Iris pigment epithelial cell (primary cell): ENCODE measurements at regions not wholly inside any gene's neighbourhood (a gene's known extent, or its start where the extent isn't known, plus 50 kb on each side); places are given as distances from the start of the nearest gene placed in this dataset.

Source experiments
- DNase-seq: peaks from one replicate; pipeline ENCODE4 v3.0.0-alpha.2; 2011; ENCODE audit warnings: low read depth

DNA sequence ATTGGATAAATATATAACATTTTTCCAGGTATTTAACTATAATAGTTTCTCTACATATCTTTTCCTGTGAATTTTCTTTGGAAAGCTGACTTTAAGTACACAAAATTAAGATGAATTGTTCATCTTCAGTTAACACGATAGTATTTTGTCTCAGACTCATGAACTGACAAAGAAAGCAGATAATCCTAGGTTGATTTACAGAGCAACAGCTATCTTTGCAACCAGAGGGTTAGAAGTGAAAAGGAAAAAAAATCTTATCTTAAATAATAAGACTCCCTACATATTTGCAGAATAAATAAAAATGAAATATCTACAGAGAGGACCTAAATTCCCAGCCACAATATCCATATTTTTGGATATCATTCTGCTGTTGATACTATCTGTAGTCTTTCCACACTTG, 350.2 kb upstream of the GRM7 start:
- DNase-seq = no peak

DNA sequence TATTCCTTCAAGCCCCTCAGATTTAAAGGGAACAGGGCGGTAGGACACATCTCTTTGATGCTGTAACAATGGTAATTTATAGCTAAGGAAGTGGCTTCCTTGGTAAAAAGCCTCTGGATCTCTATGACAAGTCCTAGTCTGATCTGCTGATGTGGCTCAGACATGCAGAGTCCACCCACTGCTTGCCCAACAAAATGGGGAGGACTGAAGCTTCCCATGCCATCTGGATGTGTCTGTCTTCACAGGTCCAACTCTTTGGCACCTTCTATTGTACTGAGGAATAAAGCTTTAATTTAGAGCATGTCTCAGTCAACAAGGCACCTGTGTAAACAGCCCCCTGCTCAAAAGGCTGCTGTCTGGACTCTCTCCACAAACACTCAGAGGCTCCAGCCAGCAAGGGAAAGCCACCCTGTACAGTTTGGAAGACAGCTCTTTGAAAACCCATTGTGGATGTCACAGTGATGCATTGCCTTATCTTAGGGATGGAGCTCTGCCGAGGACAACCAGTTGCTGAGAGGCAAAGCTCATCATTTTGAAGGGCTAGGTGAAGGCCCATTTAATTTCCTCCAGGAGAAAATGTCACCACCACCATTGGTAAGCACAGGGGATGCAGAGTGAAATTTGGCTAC, 348.6 kb upstream of the GRM7 start:
- DNase-seq = no peak

DNA sequence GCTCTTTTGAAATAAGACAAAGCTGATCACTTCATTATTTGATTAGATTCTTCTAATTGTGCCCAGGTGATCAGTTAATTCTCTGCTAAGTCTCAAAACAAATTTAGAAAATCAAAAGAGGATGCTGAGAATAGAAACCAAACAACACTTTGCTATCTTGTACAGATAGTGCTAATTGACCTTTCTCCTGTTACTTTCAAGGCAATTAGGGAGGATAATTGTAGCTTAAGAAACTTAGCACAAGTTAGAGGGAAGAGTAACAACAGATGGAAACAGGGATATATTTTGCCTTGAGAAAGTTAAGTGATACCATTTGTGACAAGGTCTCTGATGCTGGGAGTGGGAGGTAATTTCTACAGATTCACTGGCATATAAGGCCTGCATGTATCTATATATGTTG, 344.8 kb upstream of the GRM7 start:
- no peak for DNase-seq

DNA sequence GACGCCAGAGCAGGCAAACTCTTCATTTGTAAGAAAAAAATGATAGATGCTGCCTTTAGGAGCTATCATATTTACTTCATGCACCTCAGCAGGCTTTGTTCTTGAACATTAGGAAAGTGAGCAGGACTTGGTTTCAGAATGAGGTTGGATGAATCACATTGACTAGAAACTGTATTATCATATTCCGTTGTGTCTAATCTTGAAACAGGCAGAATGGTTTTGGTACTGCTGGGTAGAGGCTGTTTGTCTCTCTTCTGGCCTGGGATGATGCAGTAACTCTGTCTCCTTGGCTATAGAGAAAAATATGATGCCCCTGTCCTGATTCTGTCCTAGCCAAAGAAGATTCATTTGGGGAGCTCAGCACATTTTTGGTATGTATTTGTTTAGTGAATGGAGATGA, 344.2 kb upstream of the GRM7 start:
- no peak for DNase-seq

DNA sequence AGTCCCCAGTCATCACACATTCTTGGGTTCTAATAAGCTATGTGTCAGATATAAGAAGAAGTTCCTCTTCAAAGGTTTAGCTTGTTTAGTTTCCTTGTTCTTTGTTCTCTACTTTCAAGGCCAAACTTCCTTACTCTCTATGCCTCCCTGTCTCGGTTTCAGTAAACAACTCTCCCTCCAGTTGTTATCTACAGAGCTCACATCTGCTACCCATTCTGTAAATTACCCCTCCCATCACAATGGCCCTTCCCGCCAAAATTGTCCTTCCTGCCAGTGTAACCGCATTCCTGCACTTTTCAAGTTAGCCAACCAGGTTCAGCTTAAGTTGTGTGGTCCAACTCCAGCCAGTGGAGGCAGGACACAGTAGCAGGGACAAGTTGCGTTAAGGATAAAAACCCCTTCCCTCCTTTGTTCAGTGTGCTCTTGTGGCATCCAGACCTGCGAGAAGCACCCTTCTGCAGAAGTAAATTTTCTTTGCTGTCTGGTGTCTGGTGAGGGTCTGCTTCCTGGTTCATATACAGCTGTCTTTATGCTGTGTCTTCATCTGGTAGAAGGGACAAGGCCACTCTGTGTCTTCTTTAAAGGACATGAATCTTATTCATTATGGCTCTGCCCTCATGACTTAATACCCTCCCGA, 342.1 kb upstream of the GRM7 start:
- DNase-seq = no peak

DNA sequence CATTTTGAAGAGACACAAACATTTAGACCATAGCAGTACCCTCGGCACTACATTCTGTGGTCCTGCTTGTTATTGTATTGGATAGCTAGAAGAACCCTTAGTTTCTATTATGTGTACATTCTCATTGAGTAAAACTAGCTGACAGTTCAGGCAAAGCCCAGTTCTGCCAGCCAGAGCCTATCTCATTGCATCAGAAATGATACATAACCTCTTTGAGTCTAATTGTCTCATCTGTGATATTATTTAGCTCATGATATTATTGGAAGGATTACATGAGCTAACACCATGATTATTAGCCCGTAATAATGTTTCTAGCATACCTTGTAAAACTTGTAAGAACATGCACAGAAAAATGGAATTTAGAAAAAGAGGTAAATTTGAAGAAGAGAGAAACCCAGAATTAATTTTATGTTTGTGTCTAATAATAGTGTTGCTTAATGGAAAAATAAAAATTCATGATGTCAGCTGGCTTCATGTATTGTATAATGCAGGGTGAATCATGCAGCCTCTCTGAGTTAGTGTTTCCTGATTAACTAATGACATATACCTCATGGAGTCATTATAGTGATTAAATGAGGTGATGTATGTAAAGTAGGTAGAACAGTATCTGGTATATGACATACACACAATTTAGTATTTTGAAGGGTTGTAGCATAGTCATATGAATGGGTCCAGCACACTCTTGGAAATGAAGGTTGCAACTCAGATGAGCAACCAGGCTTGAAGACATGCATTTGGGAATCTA, 339.4 kb upstream of the GRM7 start:
- no peak for DNase-seq

DNA sequence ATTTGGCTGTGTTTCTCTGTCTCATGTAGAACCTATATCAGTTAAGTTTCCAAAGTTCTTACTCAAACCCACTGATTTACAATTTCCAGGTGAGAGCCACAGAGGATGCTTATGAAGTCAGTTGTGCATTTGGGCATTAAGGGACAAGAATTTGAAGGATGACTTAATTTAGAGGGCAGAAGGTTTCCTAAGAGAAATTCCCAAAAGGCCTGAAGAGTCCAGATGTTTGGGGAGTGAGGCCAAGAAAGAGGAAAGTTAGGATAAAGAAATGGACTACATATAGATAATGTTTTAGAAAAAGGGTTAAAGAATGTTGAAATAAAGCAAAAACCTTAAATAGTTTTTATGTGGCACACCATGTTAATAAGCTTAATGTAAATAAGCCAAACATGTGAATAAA, 338.7 kb upstream of the GRM7 start:
- no peak for DNase-seq

DNA sequence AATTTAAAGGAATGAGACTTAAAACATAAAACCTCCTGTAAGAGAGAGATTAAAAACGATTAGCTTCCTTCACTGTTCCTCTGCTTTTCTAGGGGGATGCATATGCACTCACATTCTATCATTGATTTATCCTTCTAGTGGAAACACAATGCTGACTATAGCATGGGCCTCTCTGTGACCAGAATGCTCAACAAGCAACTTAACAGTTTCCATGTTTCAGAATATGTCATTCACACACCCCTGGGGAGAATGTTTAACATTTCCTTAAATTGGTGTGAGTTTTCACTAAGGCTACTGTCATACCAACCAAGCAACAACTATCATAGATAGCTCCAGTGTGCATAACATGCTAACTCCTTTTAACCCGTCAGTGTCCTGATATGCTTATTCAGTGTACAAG, 337.9 kb upstream of the GRM7 start:
- DNase-seq = no peak

DNA sequence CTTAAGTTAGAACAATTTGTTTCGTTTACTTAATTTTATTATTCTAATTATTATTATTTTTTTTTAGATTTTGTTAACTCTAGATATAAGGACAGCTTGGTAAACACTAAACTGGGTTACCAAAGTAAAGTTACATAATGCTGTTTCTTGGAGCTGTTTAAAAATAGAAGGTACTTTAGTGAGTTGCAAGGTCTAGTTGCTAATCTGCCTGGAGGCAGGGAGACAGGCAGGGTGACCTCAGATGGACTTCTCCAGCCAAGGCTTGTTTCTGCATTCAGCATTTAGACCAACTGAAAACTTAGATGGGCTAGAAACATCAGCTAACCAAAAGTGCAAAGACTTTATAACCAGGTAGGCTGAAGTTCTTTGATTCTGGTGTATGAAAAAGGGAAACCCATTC, 336.4 kb upstream of the GRM7 start:
- DNase-seq = no peak

DNA sequence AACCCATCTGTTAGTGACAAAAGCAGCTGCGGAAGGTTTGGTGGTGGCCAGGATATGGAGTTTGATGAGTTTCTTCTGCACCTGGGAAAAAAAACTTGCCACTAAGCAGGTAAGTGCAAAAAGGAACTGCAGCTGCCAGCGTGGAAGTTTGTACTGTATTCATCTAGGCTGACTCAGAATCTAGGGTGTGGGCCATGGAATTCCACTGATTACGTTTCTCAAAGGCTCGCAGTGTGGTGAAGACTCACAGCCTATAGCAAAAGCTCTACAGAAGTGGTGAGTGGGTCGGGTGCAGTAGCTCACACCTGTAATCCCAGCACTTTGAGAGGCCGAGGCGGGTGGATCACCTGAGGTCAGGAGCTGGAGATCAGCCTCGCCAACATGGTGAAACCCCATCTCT, 334.6 kb upstream of the GRM7 start:
- DNase-seq = no peak

DNA sequence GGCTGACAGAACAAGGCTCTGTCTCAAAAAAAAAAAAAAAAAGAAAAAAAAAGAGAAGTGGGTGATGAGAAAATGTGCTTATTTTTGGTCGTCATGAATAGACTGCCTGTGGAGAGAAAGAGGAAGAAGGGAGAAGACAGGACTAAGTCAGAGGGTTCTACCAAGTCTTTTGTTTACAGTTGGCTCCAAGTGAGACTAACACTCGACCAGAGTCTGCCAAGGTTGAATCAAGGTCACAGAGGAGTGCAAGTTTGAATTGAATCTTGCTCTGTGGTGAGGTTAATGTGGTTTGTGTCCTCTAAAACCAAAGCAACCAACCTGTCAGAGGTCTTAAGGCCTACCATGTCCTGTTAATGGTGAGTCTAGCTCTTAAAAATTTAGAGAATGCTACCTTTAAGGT, 334.1 kb upstream of the GRM7 start:
- no peak for DNase-seq

DNA sequence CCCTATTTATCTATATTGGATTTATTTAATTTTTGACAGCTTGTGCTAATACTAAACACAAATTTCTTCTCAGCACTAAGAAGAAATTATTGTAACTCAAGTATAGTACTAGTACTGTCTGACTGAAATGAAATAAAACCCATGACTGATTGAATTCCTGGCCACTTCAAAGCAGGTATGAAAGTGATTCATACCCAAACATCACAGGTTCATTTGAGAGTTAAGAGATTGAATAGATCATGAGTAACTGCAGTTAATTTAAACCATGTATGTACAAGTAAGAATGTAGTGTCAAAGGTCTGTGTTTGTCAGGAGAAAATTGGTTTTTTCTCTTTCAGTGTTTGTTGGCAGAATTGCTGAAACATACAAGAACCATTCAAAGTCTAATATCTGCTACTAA, 332.0 kb upstream of the GRM7 start:
- no peak for DNase-seq

DNA sequence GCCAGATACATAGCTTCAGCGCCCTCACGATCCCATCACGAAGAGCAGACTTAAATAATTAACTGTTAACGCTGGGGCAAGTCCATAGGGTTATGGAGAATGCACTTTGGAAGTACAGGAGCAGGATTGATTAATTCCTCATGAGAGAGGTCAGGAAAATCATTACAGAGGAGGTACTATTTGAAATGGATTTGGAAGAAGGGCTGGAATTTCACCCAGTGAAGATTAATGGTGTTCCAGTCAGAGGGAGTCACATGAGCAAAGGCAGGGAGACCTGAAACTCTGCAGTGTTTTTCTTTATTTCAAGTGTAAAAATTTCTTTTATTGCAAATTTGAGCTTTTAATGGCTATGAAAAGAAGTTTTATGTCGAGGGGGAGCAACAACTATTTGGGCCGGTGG, 329.8 kb upstream of the GRM7 start:
- no peak for DNase-seq

DNA sequence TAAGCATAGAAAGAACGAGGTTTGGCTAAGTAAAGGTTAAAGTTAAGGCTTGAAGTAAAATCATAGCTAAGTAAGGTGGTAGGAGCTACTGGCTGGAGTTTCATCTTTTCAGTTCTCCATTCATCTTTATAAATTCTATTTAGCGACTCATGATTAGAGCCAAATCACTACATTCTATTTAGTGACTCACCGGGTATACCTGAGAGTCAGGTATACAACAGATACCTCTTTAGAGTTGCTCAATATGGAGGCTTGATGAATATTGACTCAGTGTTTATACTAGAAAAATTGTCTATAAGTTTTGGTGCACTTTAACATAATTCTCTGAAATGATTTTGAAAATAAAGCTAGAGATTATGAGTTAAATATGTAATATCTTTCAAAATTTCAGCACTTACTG, 328.8 kb upstream of the GRM7 start:
- no peak for DNase-seq

DNA sequence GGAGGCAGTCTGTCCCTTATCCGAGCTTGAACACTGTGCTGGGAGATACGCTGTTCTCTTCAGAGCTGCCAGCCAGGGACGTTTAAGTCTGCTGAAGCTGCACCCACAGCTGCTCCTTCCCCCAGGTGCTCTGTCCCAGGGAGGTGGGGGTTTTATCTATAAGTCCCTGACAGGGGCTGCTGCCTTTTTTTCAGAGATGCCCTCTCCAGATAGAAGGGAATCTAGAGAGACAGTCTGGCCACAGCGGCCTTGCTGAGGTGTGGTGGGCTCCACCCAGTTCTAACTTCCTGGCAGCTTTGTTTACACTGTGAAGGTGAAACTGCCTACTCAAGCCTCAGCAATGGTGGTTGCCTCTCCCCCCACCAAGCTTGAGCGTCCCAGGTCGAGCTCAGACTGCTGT, 319.9 kb upstream of the GRM7 start:
- DNase-seq = no peak

DNA sequence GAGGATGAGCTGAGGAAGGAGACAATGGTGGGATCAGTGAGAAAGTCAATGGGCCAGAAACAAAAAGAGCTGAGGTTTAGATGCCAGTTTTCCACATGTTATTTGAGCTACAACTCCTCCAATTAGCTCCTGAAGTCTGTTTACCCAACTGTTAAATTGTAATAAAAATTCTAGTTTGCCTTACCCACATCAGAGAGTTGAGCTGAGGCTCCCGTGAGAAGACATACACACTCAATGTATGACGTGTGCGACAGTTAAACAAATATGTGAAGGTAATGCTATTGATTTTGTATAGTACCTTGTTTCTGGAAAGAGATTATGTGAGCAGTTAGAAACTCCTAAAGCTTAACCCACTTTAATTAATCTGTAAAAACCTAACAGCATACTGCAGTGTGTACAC, 318.1 kb upstream of the GRM7 start:
- no peak for DNase-seq

DNA sequence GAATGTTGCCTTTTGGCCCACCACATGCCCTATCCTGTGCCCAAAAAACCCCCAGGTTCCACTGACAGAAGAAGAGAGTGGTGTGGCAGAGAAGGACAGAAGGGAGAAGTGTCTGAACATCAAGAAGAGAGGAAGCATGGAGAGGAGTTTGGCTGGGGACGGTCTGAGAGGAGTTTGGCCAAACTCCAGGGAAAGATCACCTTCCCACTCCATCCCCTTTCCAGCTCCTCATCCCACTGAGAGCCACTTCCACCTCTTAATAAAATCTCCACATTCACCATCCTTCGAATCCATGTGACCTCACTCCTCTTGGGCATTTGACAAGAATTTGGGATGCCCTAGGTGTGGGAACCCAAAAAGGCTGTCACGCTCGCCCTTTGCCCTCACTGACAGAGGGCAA, 311.6 kb upstream of the GRM7 start:
- no peak for DNase-seq

DNA sequence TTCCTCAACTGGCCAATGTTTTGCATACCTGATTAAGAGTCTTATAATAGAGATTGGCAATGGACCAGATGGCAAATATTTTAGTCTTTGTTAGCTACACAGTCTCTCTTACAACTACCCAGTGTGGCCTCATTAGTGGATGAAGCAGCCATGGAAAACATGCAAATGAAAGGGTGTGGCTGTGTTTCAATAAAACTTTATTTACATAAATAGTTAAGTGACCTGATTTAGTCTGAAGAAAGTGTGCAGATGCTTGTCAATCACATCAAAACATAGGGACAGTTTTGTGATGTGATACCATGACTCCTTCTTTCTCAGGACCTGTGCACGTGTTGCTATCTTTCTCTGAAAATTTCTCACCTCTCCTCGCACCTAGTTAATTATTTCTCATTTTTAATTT, 309.8 kb upstream of the GRM7 start:
- no peak for DNase-seq

DNA sequence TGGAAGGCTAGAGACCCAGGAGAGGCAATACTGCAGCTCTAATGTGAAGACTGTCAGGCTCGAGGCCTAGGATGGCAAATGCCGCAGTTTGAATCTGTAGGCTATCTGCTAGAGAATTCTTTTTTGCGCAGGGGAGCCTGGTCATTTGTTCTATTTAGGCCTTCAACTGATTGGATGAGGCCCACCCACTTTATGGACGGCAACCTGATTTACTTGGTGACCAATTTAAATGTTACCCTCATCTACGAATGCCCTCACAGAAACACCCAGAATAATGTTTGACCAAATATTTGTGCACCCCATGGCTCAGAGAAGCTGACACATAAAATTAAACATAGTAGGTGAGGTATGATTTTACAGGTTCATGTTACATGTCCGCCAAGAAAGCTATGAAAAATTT, 300.7 kb upstream of the GRM7 start:
- DNase-seq = no peak

DNA sequence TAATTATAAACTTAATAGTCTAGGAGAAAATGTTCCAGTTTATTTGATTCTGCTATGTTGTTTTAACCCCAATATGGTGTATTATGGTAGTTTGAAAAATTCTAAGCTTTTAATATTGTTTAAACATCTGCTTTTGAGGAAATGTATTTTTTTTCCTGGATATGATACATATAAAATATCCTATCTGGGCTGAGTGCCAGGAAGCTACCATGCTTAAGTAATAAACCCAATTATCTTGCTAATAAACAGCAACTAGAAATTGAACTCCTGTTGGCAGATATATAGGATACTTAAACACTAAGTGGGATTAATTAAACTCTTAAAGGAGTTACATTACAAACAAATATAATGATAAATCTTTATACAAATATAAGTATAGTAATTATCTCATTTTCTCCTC, 293.7 kb upstream of the GRM7 start:
- no peak for DNase-seq

DNA sequence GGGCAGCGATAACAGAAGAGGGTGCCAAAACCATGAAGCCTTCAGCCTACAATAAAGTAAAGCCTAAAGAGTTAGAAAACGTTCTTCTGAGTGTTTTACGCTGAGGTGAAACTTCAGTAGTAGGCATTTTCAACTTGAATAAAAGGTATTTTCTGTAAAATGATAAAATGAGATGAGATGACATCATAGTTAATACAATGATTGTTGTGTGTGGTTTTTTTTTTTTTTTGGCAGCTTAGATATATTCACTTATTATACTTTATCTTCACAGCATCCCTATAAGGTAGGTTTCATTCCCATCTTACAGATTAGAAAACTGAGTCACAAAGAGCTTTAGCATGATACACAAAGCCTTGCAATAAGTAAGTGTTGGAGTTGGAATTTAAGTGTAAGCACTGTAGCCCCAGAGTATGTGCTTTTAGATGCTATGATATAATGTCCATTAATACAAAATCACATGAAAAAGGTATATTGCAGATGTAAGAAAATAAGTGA, 291.9 kb upstream of the GRM7 start:
- DNase-seq = no peak

DNA sequence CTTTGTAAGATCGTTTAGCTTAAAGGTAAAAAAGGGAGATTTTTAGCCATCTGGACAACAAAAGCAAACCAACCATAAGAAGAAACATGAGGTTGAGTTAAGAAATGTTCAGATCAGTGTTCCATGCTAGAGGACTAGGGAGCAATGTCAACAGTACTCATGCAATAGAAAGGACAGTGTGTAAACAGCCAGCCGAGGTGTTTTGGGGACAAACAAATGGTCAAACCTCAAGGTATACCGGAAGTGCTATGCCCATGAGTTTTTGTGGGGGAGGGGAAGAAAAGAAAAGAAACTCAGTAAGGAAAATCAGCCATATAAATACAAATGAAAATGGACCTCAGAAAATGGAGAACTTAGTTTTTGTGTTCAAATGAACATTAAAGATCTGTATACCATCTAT, 289.5 kb upstream of the GRM7 start:
- no peak for DNase-seq

DNA sequence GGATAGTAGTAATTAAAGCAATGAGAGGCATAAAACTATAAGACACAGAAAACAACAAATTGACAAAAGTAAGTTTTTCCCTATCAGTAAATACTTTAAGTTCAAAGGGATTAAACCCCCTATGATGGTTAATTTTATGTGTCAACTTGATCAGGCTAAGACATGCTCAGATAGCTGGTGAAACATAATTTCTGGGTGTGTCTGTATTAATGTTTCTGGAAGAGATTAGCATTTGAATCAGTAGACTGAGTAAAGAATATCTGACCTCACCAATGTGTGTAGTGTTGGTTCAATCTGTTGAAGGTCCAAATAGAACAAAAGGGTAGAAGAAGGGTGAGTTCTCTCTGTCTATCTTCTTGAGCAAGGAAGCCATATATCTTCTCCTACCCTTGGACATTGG, 283.3 kb upstream of the GRM7 start:
- DNase-seq = no peak

DNA sequence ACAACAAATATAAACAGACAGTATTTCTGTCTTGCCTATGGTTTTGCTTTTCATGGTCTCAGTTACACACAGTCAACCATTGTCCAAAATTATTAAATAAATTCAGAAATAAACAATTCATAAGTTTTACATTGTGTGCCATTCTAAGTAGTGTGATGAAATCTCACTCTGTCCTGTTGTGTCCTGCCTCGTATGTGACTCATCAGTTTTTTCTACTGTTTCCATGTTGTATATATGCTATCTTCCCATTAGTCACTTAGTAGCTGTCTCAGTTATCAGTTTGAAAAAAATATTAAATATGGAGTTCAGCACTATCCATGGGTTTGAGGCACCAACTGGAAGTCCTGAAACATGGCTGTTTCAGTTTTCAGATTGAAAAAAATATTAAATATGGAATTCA, 282.4 kb upstream of the GRM7 start:
- no peak for DNase-seq
